Posterior vena cava (tissue), 2 donors: ENCODE measurements at regions not wholly inside any gene's neighbourhood (a gene's known extent, or its start where the extent isn't known, plus 50 kb on each side); places are given as distances from the start of the nearest gene placed in this dataset.

Experiments used
- DNase-seq: peaks from one replicate; pipeline ENCODE4 v3.0.0-alpha.2; 2020; ENCODE audit warnings: low spot score
- intact Hi-C, 2 donors: fragments of 100-400 bp; cut with DNase I; formaldehyde crosslinking; loops; one replicate each; pipeline versions ENCODE4 v1.14.1 to v1.14.2; 2022 to 2023
- donor health status: DM: yes; HTN: yes; CAD: no.
- donor health status: DM: yes; HTN: yes; CAD: no.

DNA sequence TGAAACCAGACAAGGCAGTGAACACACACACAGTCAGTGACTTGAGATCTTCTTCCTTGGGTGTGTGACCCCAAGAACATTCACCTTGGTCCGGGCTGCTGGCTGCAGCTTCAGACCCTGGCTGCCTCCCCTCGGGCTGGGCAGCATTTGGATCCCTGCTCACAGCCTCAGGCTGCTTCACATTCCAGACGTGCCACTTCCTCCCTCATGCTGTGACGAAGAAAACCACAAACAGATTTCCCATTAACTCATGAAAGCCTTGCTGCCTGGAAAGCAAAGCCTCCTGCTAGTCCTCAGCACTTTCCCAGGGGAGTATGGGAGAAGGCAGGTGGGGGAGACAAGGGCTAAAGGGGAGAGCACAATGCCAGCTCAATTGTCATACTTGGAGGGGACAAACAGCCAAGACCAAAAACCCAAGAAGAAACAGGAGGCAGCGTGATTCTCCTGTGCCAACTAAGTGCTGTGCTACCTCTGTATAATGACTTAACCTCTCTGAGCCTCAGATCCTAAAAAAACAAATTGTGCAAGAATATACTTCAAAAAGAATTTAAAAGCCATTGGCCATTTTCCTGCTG lies 594.6 kb upstream of the BRINP1 start:
- intact Hi-C loops = loop anchor here in 1 of 2 donors (10.0 kb wide), 1 partner anchor 409 kb away; no protein-coding TSS in a partner anchor
- DNase-seq = no peak

DNA sequence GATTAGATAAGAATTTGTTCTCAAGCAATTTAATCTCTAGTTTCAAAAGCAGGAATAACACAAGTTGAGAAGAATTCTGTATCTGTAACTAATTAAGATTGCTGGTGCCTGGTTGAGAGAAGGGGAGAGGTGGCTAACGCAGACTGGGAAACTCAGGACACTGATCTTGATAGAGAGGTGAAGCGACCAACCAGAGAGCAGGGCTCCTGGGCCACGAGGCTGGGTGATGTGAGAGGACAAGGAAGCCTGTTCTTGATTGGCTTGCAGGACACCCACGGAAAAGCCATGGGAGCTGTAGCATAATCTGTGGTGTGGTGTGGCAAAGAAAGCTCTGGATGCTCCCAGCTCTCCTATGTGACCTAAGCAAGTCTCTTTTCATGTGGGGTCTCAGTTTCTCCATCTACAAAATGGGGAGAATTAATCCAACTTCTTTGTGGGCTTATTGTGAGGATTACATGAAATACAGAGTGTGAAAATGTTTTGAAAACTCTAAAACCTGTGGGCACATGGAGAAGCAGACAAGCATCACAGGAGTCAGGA lies 594.1 kb upstream of the BRINP1 start:
- no peak for DNase-seq
- intact Hi-C loops = loop anchor here in 1 of 2 donors (10.0 kb wide), 1 partner anchor 409 kb away; no protein-coding TSS in a partner anchor

DNA sequence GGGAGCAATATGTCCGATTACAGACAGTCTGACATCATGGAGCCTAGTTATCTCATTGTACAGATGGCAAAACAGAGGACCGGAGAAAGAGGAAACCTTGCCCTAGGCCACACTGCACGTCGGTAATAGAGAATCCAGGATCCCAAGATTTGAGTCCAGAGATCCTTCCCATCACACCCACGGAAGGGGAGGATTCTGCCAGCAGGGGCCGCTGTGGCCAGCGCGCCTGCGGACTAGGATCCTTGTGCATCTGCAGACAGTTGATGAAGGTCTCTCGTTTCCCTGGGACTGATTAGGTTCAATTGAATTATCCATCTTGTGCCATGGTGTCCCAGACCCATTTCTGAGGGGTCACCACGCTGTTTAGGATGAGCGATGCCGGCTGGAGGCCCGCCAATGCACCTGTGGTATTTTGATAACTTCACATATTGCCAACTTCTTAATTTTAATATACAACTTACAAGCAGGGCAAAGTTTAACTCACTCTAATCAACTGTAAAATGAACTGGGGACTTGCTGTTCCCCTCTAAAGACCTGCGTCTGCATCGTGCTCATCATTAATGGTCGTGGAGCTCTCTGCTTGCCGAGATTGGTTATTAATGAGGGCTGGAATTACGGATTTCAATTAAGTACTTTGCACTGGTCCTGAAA lies 592.7 kb upstream of the BRINP1 start:
- intact Hi-C loops = loop anchor here in 1 of 2 donors (10.0 kb wide), 1 partner anchor 407 kb away; no protein-coding TSS in a partner anchor
- DNase-seq = no peak

DNA sequence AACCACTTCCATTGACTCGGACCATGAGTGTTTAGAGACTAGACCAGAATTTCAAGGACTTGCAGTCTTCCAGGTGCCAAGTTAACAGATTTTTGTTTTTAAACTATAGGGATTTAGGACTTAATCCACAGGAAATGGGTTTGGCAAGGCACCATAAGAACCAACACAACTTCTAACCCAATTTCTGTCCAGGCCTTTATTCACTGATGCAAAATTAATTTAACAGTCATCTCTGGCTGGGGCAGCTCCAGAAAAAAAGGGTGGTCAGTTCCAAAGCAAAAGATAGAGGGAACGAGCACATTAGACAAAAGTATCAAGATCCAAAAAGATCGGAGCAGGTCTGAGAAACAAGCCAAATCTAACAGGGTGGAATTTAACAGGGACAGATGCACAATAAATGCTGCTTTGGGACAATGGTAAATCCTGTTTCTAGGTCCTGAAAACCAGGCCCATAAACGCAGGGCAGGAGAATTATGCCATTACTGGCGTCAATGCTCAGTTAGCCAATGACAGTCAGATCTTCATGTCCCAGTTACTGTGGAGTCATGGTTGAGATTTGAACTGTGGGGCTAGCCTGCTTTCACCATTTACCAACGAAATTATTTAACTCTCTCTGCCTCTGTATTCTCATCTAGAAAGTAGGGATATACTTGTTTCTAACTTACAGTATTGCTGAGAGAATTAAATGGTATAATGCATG lies 590.8 kb upstream of the BRINP1 start:
- DNase-seq = no peak
- intact Hi-C loops = loop anchor here in 1 of 2 donors (10.0 kb wide), 1 partner anchor 405 kb away; no protein-coding TSS in a partner anchor

DNA sequence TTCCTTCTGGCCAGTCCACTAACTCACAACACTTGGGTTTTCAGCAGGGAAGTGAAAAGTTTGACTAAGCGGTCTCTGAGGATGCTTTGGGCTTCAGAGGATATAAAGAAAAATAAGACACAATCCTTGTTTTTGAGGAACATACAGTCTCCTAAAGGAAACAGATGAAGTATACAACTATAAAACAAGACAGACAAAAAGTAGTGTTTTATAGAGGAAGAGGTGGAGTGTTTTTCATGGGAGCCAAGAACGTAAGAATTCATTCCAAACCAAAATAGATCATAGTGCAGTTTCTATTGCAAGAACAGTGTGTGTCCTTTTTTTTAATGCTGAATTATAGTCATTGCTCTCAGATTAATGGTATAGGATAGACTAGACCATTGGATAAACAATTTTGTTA lies 586.9 kb upstream of the BRINP1 start:
- intact Hi-C loops = no loop called here
- DNase-seq = no peak

DNA sequence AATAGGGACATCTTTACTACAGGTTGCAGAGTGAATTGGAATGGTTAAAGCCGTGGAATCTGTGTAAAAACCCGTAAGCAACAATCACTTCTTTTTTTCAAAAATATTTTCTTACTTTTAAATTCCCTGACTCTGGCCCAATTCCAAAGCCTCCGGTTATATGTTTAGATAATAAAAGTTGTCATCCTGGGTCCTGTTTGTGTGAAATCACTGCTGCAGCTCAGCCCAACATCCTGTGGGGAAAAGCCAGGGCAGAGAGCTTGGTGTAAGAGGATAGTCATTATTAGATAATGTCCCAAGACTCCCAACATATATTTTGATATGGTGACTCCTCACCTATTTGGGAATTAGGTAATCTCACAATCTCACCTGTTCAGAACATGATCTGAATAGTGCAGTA lies 586.0 kb upstream of the BRINP1 start:
- intact Hi-C loops = no loop called here
- no peak for DNase-seq

DNA sequence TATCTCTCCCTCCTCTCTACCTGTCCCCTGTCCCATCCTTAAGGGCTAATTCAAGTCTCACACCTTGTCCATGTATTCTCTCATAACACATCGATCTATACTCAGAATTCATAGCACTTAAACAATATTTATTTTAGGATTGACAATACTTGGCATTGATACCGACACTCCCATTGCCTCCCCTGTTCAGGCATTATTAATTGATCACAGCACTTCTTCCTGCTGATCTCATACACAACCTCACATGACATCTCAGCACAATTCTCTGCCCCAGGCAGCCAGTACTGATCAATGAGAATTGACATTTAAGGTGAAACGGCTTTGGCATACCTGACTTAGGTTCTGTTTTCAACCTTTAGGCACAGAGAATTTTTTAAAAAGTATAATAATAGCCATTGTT lies 582.4 kb upstream of the BRINP1 start:
- intact Hi-C loops = no loop called here
- no peak for DNase-seq

DNA sequence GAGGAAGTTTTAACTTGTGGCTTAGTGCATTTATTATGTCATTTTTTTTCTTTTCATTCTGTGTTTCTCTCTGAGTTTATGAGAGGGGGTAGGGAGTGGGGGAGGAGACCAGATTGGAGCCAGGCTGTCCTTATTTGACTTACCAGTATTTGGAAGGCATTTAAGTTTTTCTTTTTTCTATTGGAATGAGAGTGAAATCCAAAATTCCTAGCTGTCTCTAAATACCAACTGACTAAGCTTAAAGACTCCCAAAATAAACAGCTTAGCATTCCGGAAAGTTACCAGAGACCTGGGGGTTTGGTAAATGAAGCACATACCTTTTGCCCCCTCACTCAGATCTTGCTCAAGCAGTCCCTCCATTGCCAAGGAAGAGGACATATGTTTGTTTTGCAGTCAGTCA lies 581.9 kb upstream of the BRINP1 start:
- no peak for DNase-seq
- intact Hi-C loops = no loop called here

DNA sequence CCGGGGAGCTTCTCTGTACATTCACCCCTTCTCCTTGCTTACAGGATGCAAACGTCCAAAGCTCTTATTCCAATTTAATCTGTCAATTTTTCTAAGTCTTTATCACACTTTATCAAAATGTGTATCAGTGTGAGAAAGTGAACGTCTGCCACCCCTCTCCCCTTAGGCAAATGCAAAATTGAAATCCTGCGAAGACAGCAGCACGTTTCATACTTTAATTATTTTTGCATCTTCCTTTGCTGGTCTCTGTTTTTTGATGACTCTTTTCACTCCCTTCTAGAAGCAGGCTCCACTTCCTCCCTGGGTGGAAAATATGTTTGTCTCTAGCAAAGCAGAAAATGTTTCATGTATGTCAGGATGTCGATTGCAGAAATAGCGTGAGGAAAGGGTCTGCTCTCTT lies 576.5 kb upstream of the BRINP1 start:
- intact Hi-C loops = no loop called here
- DNase-seq = no peak

DNA sequence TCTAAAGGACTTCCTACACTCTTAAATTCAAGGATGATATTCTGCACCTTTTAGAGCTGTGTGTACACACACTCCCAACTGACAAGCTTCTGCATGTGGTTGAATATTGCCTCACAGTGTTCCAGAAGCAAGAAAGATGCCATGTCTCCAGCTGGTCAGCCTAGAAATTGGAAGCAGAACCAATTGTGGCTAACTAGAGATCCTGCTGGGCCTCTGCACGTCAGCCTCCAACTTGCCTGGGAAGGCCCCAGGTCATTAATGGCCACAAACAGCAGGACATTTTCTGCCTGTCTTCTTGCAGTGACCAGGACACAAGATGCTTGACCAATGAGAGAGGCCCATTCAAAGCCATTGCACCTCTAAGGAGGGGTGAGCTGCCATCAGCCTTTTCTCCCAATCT lies 571.9 kb upstream of the BRINP1 start:
- no peak for DNase-seq
- intact Hi-C loops = no loop called here

DNA sequence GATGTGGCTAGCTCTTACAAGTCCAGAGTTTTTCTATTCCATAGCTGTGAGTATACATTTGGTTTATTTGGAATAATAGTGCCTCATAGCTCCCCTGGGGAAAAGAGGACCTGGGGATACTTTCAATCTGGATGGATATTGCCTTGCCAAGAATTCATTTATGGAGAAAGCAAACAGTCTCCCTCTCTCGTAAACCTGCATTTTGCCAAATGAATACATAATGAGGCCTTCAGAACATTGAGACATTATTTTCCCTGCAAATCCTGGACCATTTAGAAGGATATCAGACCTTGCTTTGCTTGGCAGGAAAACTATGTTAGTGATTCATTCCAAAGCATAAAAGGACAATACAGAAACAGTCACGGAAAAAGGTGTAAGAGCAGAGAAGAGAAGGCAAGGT lies 569.6 kb upstream of the BRINP1 start:
- intact Hi-C loops = no loop called here
- no peak for DNase-seq

DNA sequence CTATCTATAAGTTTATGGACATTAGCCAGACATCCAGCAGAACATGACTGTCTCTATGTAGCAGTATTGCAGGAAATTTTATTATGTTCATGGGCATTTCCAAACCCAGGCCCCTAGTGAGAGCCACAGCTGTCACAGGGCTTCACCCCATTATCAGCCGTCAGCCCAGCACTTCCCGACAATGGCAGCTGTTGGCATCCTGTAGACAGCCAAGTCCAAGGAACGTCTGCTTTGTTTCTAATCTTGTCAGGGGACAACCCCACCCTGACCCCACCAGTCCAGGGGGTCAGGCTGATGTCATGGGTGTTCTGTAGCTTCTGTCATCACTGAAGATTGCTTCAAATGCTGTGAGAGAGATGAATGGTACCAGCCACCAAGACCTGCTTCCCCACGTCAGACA lies 565.3 kb upstream of the BRINP1 start:
- no peak for DNase-seq
- intact Hi-C loops = no loop called here

DNA sequence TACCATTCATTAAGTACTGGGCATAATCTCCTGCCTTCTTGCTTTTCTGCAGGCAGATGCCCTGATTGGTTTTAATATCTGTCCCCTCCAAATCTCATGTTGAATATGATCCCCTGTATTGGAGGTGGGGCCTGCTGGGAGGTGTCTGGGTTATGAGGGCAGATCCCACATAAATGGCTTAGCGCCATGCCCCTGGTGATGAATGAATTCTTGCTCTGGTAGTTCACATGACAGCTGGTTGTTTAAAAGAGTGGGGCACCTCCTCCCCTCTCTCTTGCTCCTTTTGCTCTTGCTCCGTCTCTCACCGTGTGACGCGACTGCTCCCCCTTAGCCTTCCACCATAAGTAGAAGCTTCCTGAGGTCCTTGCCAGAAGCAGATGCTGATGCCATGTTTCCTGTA lies 564.0 kb upstream of the BRINP1 start:
- no peak for DNase-seq
- intact Hi-C loops = no loop called here

DNA sequence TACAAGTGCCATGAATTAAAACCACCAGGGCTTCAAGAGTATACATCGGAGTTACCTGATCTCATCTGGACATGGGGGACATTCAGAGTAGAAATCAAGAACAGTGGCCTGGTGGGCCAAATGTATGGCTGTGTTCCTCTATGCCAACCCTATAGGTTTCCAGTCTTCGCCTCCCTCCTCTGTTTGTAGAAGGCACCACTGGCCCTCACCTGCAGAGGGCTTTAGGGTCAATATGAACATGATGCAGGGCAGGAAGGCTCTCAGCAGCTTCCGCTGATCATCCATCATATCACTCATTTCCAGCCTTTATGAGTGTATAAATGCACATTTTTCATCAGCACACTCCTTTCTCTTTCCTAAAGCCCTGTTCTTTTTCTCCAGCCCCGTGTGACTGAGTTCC lies 555.5 kb upstream of the BRINP1 start:
- no peak for DNase-seq
- intact Hi-C loops = no loop called here

DNA sequence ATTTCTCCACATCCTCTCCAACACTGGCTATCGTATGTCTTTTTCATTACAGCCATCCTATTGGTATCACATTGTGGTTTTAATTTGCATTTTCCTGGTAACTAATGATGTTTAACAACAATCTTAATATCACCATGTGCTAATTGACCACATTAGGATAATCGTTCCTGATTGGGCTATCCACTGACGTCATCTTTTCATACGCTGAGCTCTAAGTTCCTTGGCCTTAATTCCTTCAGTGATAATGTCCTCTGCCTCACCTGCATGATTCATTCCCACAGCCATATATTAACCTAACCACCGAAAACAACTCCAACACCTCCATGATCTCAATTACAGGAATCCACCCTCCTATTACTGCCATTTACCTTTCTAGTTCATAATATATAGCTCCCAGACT lies 547.9 kb upstream of the BRINP1 start:
- DNase-seq = no peak
- intact Hi-C loops = no loop called here

DNA sequence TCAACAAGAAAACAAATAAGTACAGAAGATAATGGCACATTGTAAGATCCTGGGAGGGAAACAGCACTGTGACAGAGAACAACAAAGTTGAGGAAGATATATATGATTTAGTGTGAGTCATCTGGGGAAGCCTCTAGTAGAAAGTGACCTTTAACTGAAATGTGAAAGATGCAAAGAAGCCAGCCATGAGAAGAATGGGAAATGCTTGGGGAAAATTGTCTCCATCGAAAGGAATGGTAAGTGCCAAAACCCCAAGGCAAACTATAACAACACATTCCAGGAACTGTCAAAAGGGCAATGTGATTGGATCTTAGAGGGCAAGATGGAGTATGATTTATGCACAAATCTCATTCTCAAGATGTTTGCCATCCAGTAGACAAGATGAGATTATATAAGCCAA lies 537.8 kb upstream of the BRINP1 start:
- no peak for DNase-seq
- intact Hi-C loops = no loop called here

DNA sequence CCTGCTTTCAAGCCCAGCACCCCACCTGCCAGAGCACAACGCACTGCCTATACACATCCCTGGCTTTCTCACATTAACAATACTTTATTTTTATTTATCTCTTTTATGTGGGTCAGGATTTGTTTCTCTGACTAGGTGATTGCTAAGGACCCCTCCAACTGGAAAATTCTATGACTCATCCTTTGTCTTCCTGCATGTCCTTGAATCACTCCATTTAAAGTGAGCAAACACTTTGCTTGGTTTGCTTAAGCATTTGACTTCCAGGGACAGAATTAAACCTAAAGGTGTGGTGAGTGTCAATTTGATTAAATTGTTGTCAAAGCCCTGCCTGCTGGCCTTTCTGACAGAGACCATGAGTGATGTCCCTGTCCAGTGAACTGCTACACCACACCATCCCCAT lies 536.5 kb upstream of the BRINP1 start:
- intact Hi-C loops = no loop called here

DNA sequence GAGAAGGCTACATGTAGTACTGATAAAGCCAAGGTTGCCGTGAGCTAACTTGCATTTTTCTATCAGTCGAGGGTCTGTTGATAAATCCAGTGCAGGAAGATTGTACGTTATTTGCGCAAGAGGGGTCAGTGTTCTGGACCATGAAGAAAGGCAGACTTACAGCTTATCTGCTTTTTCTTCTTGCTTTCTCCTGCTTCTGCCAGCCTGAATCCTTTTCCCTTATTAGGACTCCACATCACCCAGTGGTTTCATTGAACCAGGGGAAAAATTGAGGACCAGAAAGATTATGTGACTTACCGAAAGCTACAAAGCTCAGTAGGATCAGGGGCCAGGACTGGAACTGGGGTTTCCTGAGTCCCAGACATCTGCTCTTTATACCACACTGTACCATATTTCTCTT lies 534.6 kb upstream of the BRINP1 start:
- no peak for DNase-seq
- intact Hi-C loops = no loop called here

More for the DNA sequence above, 536.5 kb upstream of the BRINP1 start:
- DNase-seq = no peak

DNA sequence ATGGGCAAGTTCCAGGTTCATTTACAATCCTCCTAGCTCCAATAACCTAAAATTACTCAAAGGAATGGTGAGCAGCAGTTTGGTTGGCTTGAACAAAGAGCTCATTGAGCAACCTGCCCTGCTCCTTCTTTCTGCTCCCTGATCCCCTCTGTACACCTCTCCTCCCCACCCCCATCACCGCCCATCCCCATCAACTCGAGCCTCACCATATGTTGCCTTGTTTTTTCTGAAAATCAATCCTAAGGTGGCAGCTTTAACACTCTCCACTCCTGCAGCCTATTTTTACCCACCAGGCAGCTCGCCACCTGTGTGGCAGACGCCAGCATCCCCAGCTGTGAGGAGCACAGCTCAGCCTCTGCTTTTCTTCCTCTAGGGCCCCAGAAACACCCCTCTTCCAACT lies 533.4 kb upstream of the BRINP1 start:
- no peak for DNase-seq
- intact Hi-C loops = no loop called here

DNA sequence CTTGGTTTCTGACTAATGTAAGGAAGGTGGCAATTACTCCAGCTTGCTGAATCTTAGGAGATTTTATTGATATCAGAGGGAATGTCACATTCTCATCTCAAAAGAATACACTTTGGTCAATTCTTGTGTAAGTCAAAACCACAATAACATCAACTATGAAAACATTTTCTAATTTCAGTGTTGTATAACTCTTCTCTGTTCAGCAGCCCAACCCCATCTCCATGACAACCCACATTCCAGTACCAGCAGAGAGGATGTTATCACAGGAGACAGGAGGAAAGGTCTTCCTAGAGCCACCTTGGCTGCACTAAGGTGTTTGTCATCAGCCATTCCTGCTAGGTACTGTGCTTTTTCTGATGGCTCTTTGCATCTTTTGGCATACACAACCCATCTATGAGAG lies 529.1 kb upstream of the BRINP1 start:
- no peak for DNase-seq
- intact Hi-C loops = no loop called here

DNA sequence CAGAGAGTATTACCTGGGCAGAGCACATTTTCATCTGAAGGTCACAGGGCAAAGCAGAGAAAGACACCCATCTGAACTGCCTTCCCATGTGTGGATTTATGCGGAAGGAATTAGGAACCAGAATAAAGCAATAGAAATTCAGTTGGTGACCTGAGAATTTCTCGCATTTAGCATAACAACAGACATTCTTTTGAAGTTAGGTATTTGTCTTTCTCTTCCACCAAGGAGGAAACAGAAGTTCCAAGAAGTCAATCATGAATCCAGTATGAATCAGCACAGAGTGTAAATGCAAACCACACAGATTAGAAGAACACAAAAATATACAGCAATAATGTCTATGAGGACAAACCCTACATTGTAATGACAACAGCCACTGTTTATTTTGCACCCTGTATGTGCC lies 515.2 kb upstream of the BRINP1 start:
- intact Hi-C loops = no loop called here
- no peak for DNase-seq
